DND-41 (cell line): ENCODE measurements at regions not wholly inside any gene's neighbourhood (a gene's known extent, or its start where the extent isn't known, plus 50 kb on each side); places are given as distances from the start of the nearest gene placed in this dataset.

ENCODE experiments used
- ATAC-seq: fragments of 200-7000 bp; cut with Tn5 transposase; 3 replicates; pipeline ENCODE4 v1.9.1; 2021; ENCODE audit warnings: low read depth; ENCODE audit not compliant: insufficient read depth
- DNase-seq: peaks from one replicate; pipeline ENCODE4 v3.0.0-alpha.2; 2020
- H2AFZ ChIP-seq: 2 replicates; pipeline ENCODE4 v1.6.0; 2012; ENCODE audit warnings: low read depth, low read length
- H3K27ac ChIP-seq: 2 replicates; pipeline ENCODE4 v1.5.1; 2012; ENCODE audit warnings: low read length, inconsistent platforms
- H3K27me3 ChIP-seq: fragments of 200-600 bp; sonication (generic); 2 replicates; pipeline ENCODE4 v1.6.0; 2012; ENCODE audit warnings: low read length, mild to moderate bottlenecking, inconsistent platforms; ENCODE audit not compliant: insufficient read depth, poor library complexity
- H3K36me3 ChIP-seq: 2 replicates; pipeline ENCODE4 v1.5.1; 2012; ENCODE audit warnings: low read length, inconsistent platforms; ENCODE audit not compliant: insufficient read depth
- H3K4me1 ChIP-seq: 2 replicates; pipeline ENCODE4 v1.5.1; 2012; ENCODE audit warnings: mild to moderate bottlenecking, low read length; ENCODE audit not compliant: insufficient read depth
- H3K4me2 ChIP-seq: 2 replicates; pipeline ENCODE4 v1.6.0; 2012; ENCODE audit warnings: mild to moderate bottlenecking, moderate library complexity, low read length, inconsistent platforms; ENCODE audit not compliant: insufficient read depth
- H3K4me3 ChIP-seq, 2 experiments: fragments of 200-600 bp in 1 of 2; shearing (Covaris generic) in 1 of 2; 2 replicates each; pipeline ENCODE4 v1.5.1; 2012 to 2016; ENCODE audit warnings: inconsistent platforms in 2 of 2, low read length in 2 of 2, mild to moderate bottlenecking in 2 of 2, low read depth in 1 of 2, moderate library complexity in 1 of 2
- H3K79me2 ChIP-seq: 2 replicates; pipeline ENCODE4 v1.6.0; 2012; ENCODE audit warnings: low read length, inconsistent platforms; ENCODE audit not compliant: insufficient read depth
- H3K9ac ChIP-seq: 2 replicates; pipeline ENCODE4 v1.6.0; 2012; ENCODE audit warnings: low read depth, mild to moderate bottlenecking, inconsistent platforms, low read length, moderate library complexity
- H3K9me3 ChIP-seq: 2 replicates; pipeline ENCODE4 v1.5.1; 2012; ENCODE audit warnings: low read length, moderate library complexity, mild to moderate bottlenecking, inconsistent platforms; ENCODE audit not compliant: insufficient read depth, severe bottlenecking
- H4K20me1 ChIP-seq: 2 replicates; pipeline ENCODE4 v1.6.0; 2012; ENCODE audit warnings: low read length; ENCODE audit not compliant: insufficient read depth
- CTCF ChIP-seq: IDR thresholded peaks from 2 replicates; pipeline ENCODE4 v1.5.1; 2012; ENCODE audit warnings: borderline replicate concordance, low read length, moderate library complexity, mild to moderate bottlenecking; ENCODE audit not compliant: poor library complexity, severe bottlenecking; ENCODE audit errors: extremely low read depth
- EZH2 ChIP-seq: IDR thresholded peaks from 3 replicates; pipeline ENCODE4 v1.6.1; 2012; ENCODE audit warnings: borderline replicate concordance, low read depth, mild to moderate bottlenecking, moderate library complexity, low read length, inconsistent platforms; ENCODE audit not compliant: severe bottlenecking

GRCh38 chr12:14200598-14200997 is 164.9 kb upstream of the ATF7IP start:
- Histone ChIP-seq H3K4me2 (no peak overlapping the region), H2AFZ (no peak overlapping the region), H3K4me1 (no peaks in the 10 kb centered on the region), H3K27me3 (peaks cover 2% of the 10 kb centered on the region), H3K27ac (no peak overlapping the region), H3K4me3 (no peak overlapping the region), H4K20me1 (no peaks in the 10 kb centered on the region), H3K9ac (no peak overlapping the region), H3K36me3 (no peaks in the 10 kb centered on the region), H3K9me3 (no peaks in the 10 kb centered on the region), H3K79me2 (no peaks in the 10 kb centered on the region)
- DNase-seq (no peak), ATAC-seq (no peak)
- TF ChIP-seq CTCF (no peak), EZH2 (no peak)

- Histone ChIP-seq H3K4me1 (no peaks in the 10 kb centered on the region), H3K27ac (no peak overlapping the region), H3K79me2 (no peaks in the 10 kb centered on the region), H2AFZ (no peak overlapping the region), H3K4me2 (no peak overlapping the region), H4K20me1 (no peaks in the 10 kb centered on the region), H3K36me3 (no peaks in the 10 kb centered on the region), H3K27me3 (peaks cover 2% of the 10 kb centered on the region), H3K9me3 (no peaks in the 10 kb centered on the region), H3K9ac (no peak overlapping the region), H3K4me3 (no peak overlapping the region)
- ATAC-seq: no peak
- no peak for DNase-seq
- TF ChIP-seq EZH2: no peak
- no peak for TF ChIP-seq CTCF
Measured at GRCh38 chr12:14201291-14201690, 164.2 kb upstream of the ATF7IP start.

- no peak for TF ChIP-seq CTCF
- TF ChIP-seq EZH2: no peak
- no peaks in the 10 kb centered on the region for H3K36me3 ChIP-seq
- no peaks in the 10 kb centered on the region for H3K4me1 ChIP-seq
- no peak overlapping the region for H2AFZ ChIP-seq
- H3K27me3 ChIP-seq: peaks cover 1% of the 10 kb centered on the region
- DNase-seq: no peak
- no peak overlapping the region for H3K9ac ChIP-seq
- no peaks in the 10 kb centered on the region for H3K9me3 ChIP-seq
- H3K4me3 ChIP-seq: no peak overlapping the region
- no peaks in the 10 kb centered on the region for H3K79me2 ChIP-seq
- H3K4me2 ChIP-seq: no peak overlapping the region
- no peak for ATAC-seq
- H3K27ac ChIP-seq: no peak overlapping the region
- H4K20me1 ChIP-seq: no peaks in the 10 kb centered on the region
Measured at GRCh38 chr12:14207905-14208551, 157.5 kb upstream of the ATF7IP start.
